Stimulated activated CD8-positive, alpha-beta memory T cell treated with anti-CD3 and anti-CD28 coated beads, Interleukin-7, amount 100 ng/mL, for 4 hours (primary cell): ENCODE measurements at regions not wholly inside any gene's neighbourhood (a gene's known extent, or its start where the extent isn't known, plus 50 kb on each side); places are given as distances from the start of the nearest gene placed in this dataset.

Experiments used
- DNase-seq, 2 donors: peaks; one replicate each; pipeline ENCODE4 v3.0.0-alpha.2; 2020; ENCODE audit warnings: low read depth in 2 of 2

DNA sequence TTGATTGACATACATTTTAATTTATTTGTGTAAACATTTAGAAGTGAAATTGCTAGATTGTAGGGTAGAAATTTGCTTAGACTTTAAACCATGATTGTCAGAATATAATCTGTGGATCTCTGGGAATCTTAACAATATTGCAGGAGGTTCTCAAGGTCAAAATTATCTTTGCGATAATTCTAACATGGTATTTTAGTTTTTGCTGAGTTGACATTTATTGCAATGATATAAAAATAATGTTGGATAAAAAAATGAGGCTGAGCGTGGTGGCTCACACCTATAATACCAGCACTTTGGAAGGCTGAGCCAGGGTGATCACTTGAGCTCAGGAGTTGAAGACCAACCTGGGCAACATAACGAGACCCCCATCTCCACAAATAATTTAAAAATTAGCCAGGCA, 70.3 kb upstream of the SGCD start:
- no peak for DNase-seq

DNA sequence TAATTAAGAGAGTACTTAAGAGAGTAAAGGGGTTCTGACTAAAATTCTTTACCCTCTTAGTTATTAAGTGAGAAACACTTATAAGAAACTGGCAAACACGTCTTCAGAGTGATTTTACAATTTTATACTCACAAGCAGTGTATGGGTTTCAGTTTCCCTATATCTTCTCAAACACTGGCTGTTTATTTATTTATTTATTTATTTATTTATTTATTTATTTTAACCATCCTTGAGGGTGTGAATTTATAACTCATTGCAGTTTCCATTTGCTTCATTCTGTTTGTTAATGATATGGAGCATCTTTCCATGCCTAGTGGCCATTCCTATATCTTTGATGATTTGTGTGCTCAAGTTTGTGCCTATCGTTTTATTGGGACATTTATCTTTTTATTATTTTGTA, 68.0 kb upstream of the SGCD start:
- DNase-seq: no peak

DNA sequence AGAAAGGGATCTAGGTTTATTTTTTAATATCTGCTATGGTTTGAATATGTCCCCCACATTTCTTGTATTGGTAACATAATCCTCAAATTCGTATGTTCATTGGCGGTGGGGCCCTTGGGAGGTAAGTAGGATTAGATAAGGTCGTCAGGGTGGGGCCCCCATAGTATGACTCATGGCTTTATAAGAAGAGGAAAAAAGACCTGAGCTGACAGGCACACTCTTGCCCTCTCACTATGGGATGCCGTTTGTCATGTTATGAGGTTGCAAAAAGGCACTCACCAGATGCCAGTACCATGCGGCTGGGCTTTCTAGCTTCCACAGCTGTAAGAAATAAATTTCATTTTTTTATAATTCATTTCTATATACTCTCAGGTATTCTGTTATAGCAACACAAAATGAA, 67.3 kb upstream of the SGCD start:
- no peak for DNase-seq

DNA sequence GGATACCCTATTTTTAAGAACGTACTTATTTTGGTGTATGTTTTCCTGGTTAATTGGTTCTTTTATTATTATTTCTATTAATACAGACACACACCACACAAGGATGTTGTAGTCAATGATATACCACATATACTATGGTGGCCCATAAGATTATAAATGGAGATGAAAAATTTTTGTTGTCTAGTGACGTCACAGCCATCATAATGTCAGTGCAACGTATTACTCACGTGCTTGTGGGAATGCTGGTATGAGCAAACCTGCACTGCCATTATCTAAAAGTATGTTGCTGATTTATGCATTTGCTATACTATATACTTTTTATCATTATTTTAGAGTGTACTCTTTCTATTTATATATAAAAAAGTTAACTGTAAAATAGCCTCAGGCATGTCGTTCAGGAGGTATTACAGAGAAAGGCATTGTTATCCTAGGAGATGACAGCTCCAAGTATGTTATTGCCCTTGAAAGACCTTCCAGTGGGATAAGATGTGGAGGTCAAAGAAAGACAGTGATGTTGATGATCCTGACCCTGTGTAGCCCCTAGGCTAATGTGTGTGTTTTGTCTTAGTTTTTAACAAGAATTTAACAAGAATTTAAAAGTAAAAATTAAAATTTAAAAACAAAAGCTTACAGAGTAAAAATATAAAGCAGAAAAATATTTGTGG, 65.6 kb upstream of the SGCD start:
- DNase-seq: no peak

DNA sequence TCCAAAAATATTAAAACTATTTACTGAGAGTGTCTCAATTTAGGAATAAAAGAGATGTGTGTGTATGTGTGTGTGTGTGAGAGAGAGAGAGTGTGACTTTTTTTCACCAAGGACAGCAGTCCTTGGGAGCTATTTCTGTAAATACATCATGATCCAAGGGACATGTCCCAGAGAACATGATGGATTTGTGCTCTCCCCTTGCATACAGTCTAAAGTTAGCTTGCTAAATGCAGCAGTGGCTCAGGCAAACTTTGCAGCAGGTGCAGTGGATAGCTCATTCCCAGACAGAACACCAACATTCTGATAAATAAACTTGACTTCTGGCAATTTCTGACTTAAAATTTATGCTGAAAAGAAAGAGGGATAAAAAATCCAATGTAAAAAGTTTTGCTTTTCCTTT, 55.4 kb upstream of the SGCD start:
- DNase-seq: no peak

DNA sequence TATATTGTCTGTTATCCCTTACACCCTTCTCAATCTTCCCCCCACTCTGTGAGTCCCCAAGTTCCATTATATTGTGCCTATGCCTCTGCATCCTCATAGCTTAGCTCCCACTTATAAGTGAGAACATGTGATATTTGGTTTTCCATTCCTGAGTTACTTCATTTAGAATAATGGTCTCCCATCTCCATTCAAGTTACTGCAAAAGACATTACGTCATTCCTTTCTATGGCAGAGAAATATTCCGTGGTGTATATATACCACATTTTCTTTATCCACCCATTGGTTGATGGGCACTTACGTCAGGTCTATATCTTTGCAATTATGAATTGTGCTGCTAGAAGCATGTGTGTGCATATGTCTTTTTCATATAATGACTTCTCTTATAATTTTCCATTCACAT, 54.8 kb upstream of the SGCD start:
- no peak for DNase-seq

DNA sequence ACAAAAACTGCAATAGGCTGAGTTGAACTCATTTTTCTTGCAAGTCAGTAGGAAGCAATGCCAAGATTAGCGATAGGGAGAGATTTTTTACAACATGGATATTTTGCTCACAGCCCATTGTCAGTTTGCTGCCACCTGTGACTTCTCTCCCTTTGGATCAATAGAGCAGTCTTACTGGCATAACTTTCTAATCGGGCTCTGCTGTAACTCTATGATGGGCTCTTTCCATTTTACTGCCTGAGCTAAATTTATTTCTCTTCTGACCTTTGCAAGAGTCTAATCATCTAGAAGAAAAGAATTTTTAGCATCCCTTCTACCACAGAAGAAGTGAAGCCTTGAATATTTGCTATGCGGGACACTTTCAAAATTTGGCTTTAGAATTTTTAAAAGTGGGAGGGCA, 53.6 kb upstream of the SGCD start:
- DNase-seq: no peak

DNA sequence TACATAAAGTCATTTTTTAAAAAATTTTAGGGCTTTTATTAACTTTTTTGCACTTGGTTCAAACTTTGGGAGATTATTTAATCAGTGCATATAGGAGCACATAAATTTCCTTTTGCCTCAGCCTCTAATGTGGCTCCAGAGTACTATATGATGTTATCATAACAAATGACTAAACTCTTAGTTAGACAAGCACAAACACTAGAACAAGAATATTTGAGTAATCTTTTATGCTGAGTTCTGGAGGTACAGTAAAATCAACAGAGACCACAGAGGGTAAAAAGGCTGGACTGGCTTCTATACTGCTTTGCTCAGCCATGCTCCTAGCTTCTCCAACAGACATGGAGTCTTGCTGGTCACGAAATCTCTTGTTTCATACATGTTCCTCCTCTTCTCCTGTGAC, 52.5 kb upstream of the SGCD start:
- DNase-seq: no peak
